AG09319 (cell line): ENCODE measurements at regions not wholly inside any gene's neighbourhood (a gene's known extent, or its start where the extent isn't known, plus 50 kb on each side); places are given as distances from the start of the nearest gene placed in this dataset.
"Not testable (repeated sequence)": the region's sequence is repeated elsewhere in the genome, so short reads cannot be mapped to it uniquely, and the experiment has no call there.

Experiments used
- DNase-seq: peaks from one replicate; pipeline ENCODE4 v3.0.0-alpha.2; 2010; ENCODE audit warnings: low read depth; ENCODE audit errors: extremely low read depth
- TF ChIP-seq, protein P1 (sequence below): IDR thresholded peaks from 2 replicates; pipeline ENCODE4 v1.5.1; 2011; ENCODE audit warnings: low read depth, mild to moderate bottlenecking, inconsistent platforms, low read length, moderate library complexity

- TF ChIP-seq, protein P1, sequence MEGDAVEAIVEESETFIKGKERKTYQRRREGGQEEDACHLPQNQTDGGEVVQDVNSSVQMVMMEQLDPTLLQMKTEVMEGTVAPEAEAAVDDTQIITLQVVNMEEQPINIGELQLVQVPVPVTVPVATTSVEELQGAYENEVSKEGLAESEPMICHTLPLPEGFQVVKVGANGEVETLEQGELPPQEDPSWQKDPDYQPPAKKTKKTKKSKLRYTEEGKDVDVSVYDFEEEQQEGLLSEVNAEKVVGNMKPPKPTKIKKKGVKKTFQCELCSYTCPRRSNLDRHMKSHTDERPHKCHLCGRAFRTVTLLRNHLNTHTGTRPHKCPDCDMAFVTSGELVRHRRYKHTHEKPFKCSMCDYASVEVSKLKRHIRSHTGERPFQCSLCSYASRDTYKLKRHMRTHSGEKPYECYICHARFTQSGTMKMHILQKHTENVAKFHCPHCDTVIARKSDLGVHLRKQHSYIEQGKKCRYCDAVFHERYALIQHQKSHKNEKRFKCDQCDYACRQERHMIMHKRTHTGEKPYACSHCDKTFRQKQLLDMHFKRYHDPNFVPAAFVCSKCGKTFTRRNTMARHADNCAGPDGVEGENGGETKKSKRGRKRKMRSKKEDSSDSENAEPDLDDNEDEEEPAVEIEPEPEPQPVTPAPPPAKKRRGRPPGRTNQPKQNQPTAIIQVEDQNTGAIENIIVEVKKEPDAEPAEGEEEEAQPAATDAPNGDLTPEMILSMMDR = no peak
- DNase-seq = no peak
These were observed 97.8 kb upstream of the EEPD1 start for GRCh38 chr7:36055207-36055606.

- DNase-seq = no peak
- TF ChIP-seq, protein P1 = no peak
These were observed 95.7 kb upstream of the EEPD1 start for GRCh38 chr7:36057323-36057722.

DNA sequence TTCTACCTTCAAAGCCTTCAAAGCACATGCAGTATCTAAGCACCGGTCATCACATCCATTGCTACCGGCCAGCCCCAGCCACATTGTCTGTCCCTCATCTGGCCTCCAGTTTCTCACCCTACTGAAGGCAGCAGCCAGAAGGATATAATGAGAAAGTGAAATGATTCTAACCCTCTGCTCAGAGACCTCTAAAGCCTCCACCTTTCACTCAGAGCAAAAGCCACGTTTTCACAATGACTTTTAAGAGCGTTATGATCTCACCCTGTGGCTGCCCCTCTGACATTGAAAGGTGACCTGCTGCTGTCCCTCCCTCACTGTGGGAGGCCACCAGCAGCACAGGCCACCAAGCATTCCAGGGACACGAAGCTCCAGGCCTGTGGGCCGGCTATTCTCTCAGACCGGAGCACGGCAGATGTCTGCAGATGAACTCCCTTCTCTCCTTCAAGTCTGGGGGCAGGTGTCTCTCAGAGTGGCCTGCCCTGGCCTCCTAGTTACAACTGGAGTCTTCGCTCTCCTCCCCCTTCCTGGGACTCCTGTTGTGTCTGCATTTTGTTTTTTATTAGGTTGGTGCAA is 94.9 kb upstream of the EEPD1 start:
- DNase-seq = no peak
- TF ChIP-seq, protein P1 = no peak

GRCh38 chr7:36060388-36060787 is 92.7 kb upstream of the EEPD1 start:
- not testable (repeated sequence) for DNase-seq

DNA sequence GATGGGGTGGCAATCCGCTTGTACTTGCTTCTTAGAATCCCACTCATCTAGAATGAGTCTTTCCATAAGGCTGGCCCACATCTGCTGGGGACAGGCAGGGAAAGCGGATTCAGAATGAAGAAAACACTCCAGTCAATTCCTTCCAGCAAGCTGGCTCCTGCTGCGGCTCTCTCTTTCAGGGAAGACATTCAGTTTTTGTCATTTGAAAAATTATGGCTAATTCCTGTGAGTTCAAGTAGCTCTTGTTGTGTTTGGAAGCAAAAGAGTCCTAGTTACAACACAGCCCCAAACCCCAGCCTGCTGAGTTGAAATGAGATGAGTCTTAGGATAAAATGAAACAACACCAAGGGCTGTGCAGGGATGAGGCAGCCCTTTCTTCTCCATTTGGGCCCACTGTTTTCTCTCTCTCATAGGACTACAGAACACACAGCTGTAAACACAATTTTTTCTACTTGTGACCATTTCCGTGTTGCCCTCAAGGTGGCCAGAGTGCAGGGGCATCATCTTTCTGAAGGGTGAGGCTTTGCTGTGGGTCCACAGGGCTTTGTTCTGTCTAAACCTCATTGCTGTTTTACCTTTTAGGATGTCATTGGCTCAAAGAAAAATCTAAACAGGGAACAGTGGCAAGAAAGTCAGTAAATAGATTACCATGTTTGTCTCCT is 90.8 kb upstream of the EEPD1 start:
- TF ChIP-seq, protein P1 = no peak
- DNase-seq = no peak

GRCh38 chr7:36064676-36065075 is 88.4 kb upstream of the EEPD1 start:
- no peak for DNase-seq
- TF ChIP-seq, protein P1 = no peak

- DNase-seq = not testable (repeated sequence)
These were observed 87.3 kb upstream of the EEPD1 start for GRCh38 chr7:36065563-36066342.

DNA sequence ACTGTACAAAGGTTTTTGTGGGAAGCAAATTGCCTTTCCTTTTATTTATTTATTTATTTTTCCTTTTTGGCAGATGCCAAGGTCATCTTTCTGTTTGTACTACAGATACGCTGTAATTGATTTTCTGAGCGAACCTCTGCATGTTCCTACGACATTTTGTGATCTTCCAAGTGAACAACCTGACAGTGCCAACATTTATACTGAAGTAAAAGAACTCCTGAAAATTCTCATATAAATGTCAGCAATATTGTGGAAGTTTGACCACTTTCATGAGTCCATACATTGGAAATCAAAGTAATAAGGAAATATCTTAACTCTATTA is 86.8 kb upstream of the EEPD1 start:
- DNase-seq = no peak
- TF ChIP-seq, protein P1 = no peak
